IMR-90 (cell line): ENCODE measurements at regions not wholly inside any gene's neighbourhood (a gene's known extent, or its start where the extent isn't known, plus 50 kb on each side); places are given as distances from the start of the nearest gene placed in this dataset.
A peak's percentile ranks its signal among the peaks of the same experiment; 100 is the strongest.

ENCODE experiments used
- ATAC-seq: fragments of 200-7000 bp; cut with Tn5 transposase; 2 replicates; pipeline ENCODE4 v1.9.1; 2020; ENCODE audit warnings: low read depth, mild to moderate bottlenecking, moderate library complexity
- BruUV-seq: library from RNA; stranded (reverse); fragments of 400-500 nt; replicated peaks from 2 replicates; lab custom pipeline; 2021; lab: Mats Ljungman, UMichigan
- CTCF ChIA-PET: fragments of 300-600 bp; formaldehyde crosslinking; extraction: SDS; loops from one replicate; lab custom pipeline; 2021; ENCODE audit warnings: antibody characterized with exemption; lab: Yijun Ruan, JAX
- POLR2A ChIA-PET: fragments of 300-600 bp; sonication (Branson Sonifier 250); formaldehyde crosslinking; loops from one replicate; lab custom pipeline; 2022; ENCODE audit warnings: antibody characterized with exemption; ENCODE audit not compliant: unreplicated experiment; lab: Charles Lee
- DNase-seq: peaks from one replicate; pipeline ENCODE4 v3.0.0; 2013
- H2AFZ ChIP-seq: replicated peaks from 2 replicates; pipeline ENCODE3; 2013; ENCODE audit warnings: low read length, mild to moderate bottlenecking; ENCODE audit not compliant: poor library complexity
- H2AK5ac ChIP-seq: 2 replicates; pipeline ENCODE4 v1.6.1; 2013; ENCODE audit warnings: low read depth, low read length, inconsistent platforms
- H2AK9ac ChIP-seq: replicated peaks from 2 replicates; pipeline ENCODE3; 2013; ENCODE audit warnings: mild to moderate bottlenecking, low read depth, low read length, moderate library complexity; ENCODE audit not compliant: poor library complexity
- H2BK120ac ChIP-seq: 2 replicates; pipeline ENCODE4 v1.6.1; 2013; ENCODE audit warnings: low read depth, low read length, inconsistent platforms
- H2BK15ac ChIP-seq: 3 replicates; pipeline ENCODE4 v1.6.1; 2013; ENCODE audit warnings: low read depth, low read length, inconsistent platforms
- H2BK20ac ChIP-seq: 2 replicates; pipeline ENCODE4 v1.6.1; 2013; ENCODE audit warnings: low read depth, mild to moderate bottlenecking, inconsistent platforms, low read length, moderate library complexity
- H2BK5ac ChIP-seq: 2 replicates; pipeline ENCODE4 v1.6.1; 2013; ENCODE audit warnings: mild to moderate bottlenecking, low read depth, low read length, inconsistent platforms; ENCODE audit not compliant: poor library complexity, severe bottlenecking
- H3K14ac ChIP-seq: replicated peaks from 2 replicates; pipeline ENCODE4 v1.6.1; 2013; ENCODE audit warnings: low read depth, low read length, inconsistent platforms
- H3K18ac ChIP-seq: 2 replicates; pipeline ENCODE4 v1.6.1; 2013; ENCODE audit warnings: low read depth, low read length, control low read depth
- H3K23ac ChIP-seq: 2 replicates; pipeline ENCODE4 v1.6.1; 2013; ENCODE audit warnings: low read depth, low read length, inconsistent platforms
- H3K27ac ChIP-seq: 2 replicates; pipeline ENCODE4 v1.5.1; 2013; ENCODE audit warnings: mild to moderate bottlenecking, control low read depth, low read length; ENCODE audit not compliant: insufficient read depth
- H3K27me3 ChIP-seq: 2 replicates; pipeline ENCODE4 v1.6.1; 2013; ENCODE audit warnings: low read length; ENCODE audit not compliant: control insufficient read depth, insufficient read depth
- H3K36me3 ChIP-seq: 2 replicates; pipeline ENCODE4 v1.6.1; 2013; ENCODE audit warnings: low read length, mixed read lengths; ENCODE audit not compliant: control insufficient read depth, insufficient read depth
- H3K4ac ChIP-seq: 2 replicates; pipeline ENCODE4 v1.6.1; 2013; ENCODE audit warnings: low read depth, low read length, inconsistent platforms
- H3K4me1 ChIP-seq: 2 replicates; pipeline ENCODE4 v1.6.1; 2013; ENCODE audit warnings: low read length, mixed read lengths; ENCODE audit not compliant: control insufficient read depth, insufficient read depth
- H3K4me2 ChIP-seq: 2 replicates; pipeline ENCODE4 v1.6.1; 2013; ENCODE audit warnings: low read depth, mild to moderate bottlenecking, control low read depth, low read length, moderate library complexity
- H3K4me3 ChIP-seq: 2 replicates; pipeline ENCODE4 v1.5.1; 2013; ENCODE audit warnings: low read depth, mild to moderate bottlenecking, control low read depth, low read length, moderate library complexity; ENCODE audit not compliant: insufficient read depth
- H3K56ac ChIP-seq: 2 replicates; pipeline ENCODE4 v1.6.1; 2013; ENCODE audit warnings: low read length, inconsistent platforms; ENCODE audit not compliant: insufficient read depth; ENCODE audit errors: extremely low read depth
- H3K79me1 ChIP-seq, 2 experiments: 2 replicates each; pipeline ENCODE4 v1.6.1; 2013; ENCODE audit warnings: low read length in 2 of 2, inconsistent platforms in 1 of 2, low read depth in 1 of 2
- H3K9ac ChIP-seq: 2 replicates; pipeline ENCODE4 v1.6.1; 2013; ENCODE audit warnings: low read depth, low read length, control low read depth
- H3K9me1 ChIP-seq: 2 replicates; pipeline ENCODE4 v1.6.1; 2013; ENCODE audit warnings: low read length, inconsistent platforms; ENCODE audit not compliant: insufficient read depth
- H3K9me3 ChIP-seq: 2 replicates; pipeline ENCODE4 v1.6.1; 2013; ENCODE audit warnings: low read length; ENCODE audit not compliant: control insufficient read depth, insufficient read depth
- H4K20me1 ChIP-seq: 2 replicates; pipeline ENCODE4 v1.6.1; 2013; ENCODE audit warnings: low read length, inconsistent platforms; ENCODE audit not compliant: insufficient read depth
- H4K5ac ChIP-seq: 2 replicates; pipeline ENCODE4 v1.6.1; 2013; ENCODE audit warnings: mild to moderate bottlenecking, low read depth, low read length, control low read depth
- H4K8ac ChIP-seq, 2 experiments: 2 replicates each; pipeline ENCODE4 v1.6.1; 2013; ENCODE audit warnings: low read depth in 2 of 2, low read length in 2 of 2, control low read depth in 1 of 2, inconsistent platforms in 1 of 2
- H4K91ac ChIP-seq: 2 replicates; pipeline ENCODE4 v1.6.1; 2013; ENCODE audit warnings: low read depth, low read length, inconsistent platforms; ENCODE audit not compliant: insufficient read depth
- CEBPB ChIP-seq: IDR thresholded peaks from 2 replicates; pipeline ENCODE4 v1.6.1; 2012; ENCODE audit warnings: low read depth, low read length, improper control_type of control experiment
- ELK1 ChIP-seq: fragments of 150-350 bp; IDR thresholded peaks from 2 replicates; pipeline ENCODE4 v1.6.1; 2016; ENCODE audit warnings: low read depth, mild to moderate bottlenecking, low read length, moderate library complexity, borderline replicate concordance
- FOS ChIP-seq: fragments of 150-350 bp; IDR thresholded peaks from 2 replicates; pipeline ENCODE4 v1.6.1; 2016; ENCODE audit warnings: low read depth, low read length
- MAFK ChIP-seq: IDR thresholded peaks from 2 replicates; pipeline ENCODE4 v1.6.1; 2012; ENCODE audit warnings: low read depth, low read length, improper control_type of control experiment
- MAZ ChIP-seq: IDR thresholded peaks from 2 replicates; pipeline ENCODE4 v1.6.1; 2012; ENCODE audit warnings: low read depth, mild to moderate bottlenecking, low read length, improper control_type of control experiment, moderate library complexity, borderline replicate concordance
- MXI1 ChIP-seq: IDR thresholded peaks from 2 replicates; pipeline ENCODE4 v1.6.1; 2012; ENCODE audit warnings: low read depth, mild to moderate bottlenecking, low read length, moderate library complexity, borderline replicate concordance
- NFE2L2 ChIP-seq: fragments of 150-350 bp; IDR thresholded peaks from 2 replicates; pipeline ENCODE4 v1.6.1; 2016; ENCODE audit warnings: low read depth, mild to moderate bottlenecking, low read length
- POLR2A ChIP-seq: IDR thresholded peaks from 2 replicates; pipeline ENCODE4 v1.6.1; 2012; ENCODE audit warnings: mild to moderate bottlenecking, low read depth, low read length
- RAD21 ChIP-seq: IDR thresholded peaks from 2 replicates; pipeline ENCODE4 v1.6.1; 2012; ENCODE audit warnings: low read length, improper control_type of control experiment
- RCOR1 ChIP-seq: IDR thresholded peaks from 2 replicates; pipeline ENCODE4 v1.6.1; 2012; ENCODE audit warnings: mild to moderate bottlenecking, low read length, improper control_type of control experiment; ENCODE audit not compliant: insufficient replicate concordance
- RFX5 ChIP-seq: IDR thresholded peaks from 2 replicates; pipeline ENCODE4 v1.8.0; 2012; ENCODE audit warnings: low read depth, mild to moderate bottlenecking, low read length, moderate library complexity
- SMC3 ChIP-seq: fragments of 150-350 bp; IDR thresholded peaks from 2 replicates; pipeline ENCODE4 v1.6.1; 2016; ENCODE audit warnings: low read depth, mild to moderate bottlenecking, antibody characterized with exemption, low read length, moderate library complexity
- USF2 ChIP-seq: fragments of 150-350 bp; IDR thresholded peaks from 2 replicates; pipeline ENCODE4 v1.6.1; 2017; ENCODE audit warnings: mild to moderate bottlenecking, antibody characterized with exemption, low read length, low read depth
- WGBS, 2 experiments: methylation state at CpG; one replicate each; pipeline versions ENCODE4 v1.1.5 to v1.1.7; 2013; ENCODE audit warnings: missing lambda C conversion rate in 2 of 2; ENCODE audit not compliant: insufficient read length in 1 of 2; ENCODE audit errors: extremely low coverage in 2 of 2; 5-methylcytosine and 5-hydroxymethylcytosine counted together
- dilution Hi-C: fragments of 300-500 bp; cut with HindIII; formaldehyde crosslinking; loops from one replicate; pipeline ENCODE4 v1.14.3; 2018; ENCODE audit warnings: low sequenced_read_pairs; ENCODE audit not compliant: unreplicated experiment
- in situ Hi-C: fragments of 300-500 bp; cut with MboI; formaldehyde crosslinking; loops from 3 replicates; pipeline ENCODE4 v1.14.3; 2019; ENCODE audit warnings: low sequenced_read_pairs, inconsistent platforms, mixed read lengths
- intact Hi-C: fragments of 100-400 bp; cut with micrococcal nuclease; formaldehyde crosslinking; loops from 2 replicates; pipeline ENCODE4 v1.10.0; 2022

- H3K36me3 ChIP-seq: no peaks in the 10 kb centered on the region
- no peak overlapping the region for H3K18ac ChIP-seq
- ATAC-seq: no peak
- no peak overlapping the region for H2AFZ ChIP-seq
- dilution Hi-C loops: no loop called here
- H3K27me3 ChIP-seq: peaks cover 9% of the 10 kb centered on the region
- no peak overlapping the region for H2BK5ac ChIP-seq
- H2AK5ac ChIP-seq: no peak overlapping the region
- H3K9me3 ChIP-seq: no peaks in the 10 kb centered on the region
- no peak overlapping the region for H4K5ac ChIP-seq
- H3K9me1 ChIP-seq: no peaks in the 10 kb centered on the region; the same call in 1 of the 2 replicates
- H3K56ac ChIP-seq: no peak overlapping the region
- H4K91ac ChIP-seq: no peak overlapping the region
- ChIA-PET POLR2A (no interaction called here), CTCF (interaction anchor here (0.6 kb wide), 1 partner anchor 666 kb away, joined by 3 read pairs; no protein-coding TSS in a partner anchor)
- BruUV-seq: no TSS peak
- in situ Hi-C loops: loop anchor here (10.0 kb wide), 2 partner anchors 168 to 1072 kb away; no protein-coding TSS in a partner anchor
- H3K4me3 ChIP-seq: no peak overlapping the region
- H3K4ac ChIP-seq: no peak overlapping the region
- H3K14ac ChIP-seq: no peak overlapping the region
- H3K27ac ChIP-seq: no peak overlapping the region
- no peak overlapping the region for H2BK120ac ChIP-seq
- intact Hi-C loops: no loop called here
- H2AK9ac ChIP-seq: no peak overlapping the region
- H3K9ac ChIP-seq: no peak overlapping the region
- no peaks in the 10 kb centered on the region for H4K20me1 ChIP-seq
- no peaks in the 10 kb centered on the region for H3K79me1 ChIP-seq
- H2BK20ac ChIP-seq: no peak overlapping the region
- H3K4me1 ChIP-seq: no peaks in the 10 kb centered on the region
- H2BK15ac ChIP-seq: no peak overlapping the region
- H3K23ac ChIP-seq: no peak overlapping the region
- no peak for TF ChIP-seq RFX5
- no peak for TF ChIP-seq RCOR1
- no peak for TF ChIP-seq SMC3
- no peak for TF ChIP-seq MXI1
- no peak for TF ChIP-seq MAZ
- no peak for TF ChIP-seq FOS
- no peak for TF ChIP-seq POLR2A
- no peak for TF ChIP-seq USF2
- no peak for TF ChIP-seq CEBPB
- TF ChIP-seq NFE2L2: no peak
- no peak for TF ChIP-seq RAD21
- TF ChIP-seq ELK1: no peak
- TF ChIP-seq MAFK: no peak
- DNase-seq: peak; percentile 18
- H3K4me2 ChIP-seq: no peak overlapping the region
- no peak overlapping the region for H4K8ac ChIP-seq
- WGBS, 2 experiments: 81% methylated on average over 7 of the region's 10 CpGs; no CpG with 5 or more reads in 1 of the 2 experiments
These were observed 255.5 kb downstream of the CDC5L start for GRCh38 chr6:44642870-44643522.
